ENCODE measurements at regions not wholly inside any gene's neighbourhood (a gene's known extent, or its start where the extent isn't known, plus 50 kb on each side); places are given as distances from the start of the nearest gene placed in this dataset.

GRCh38 chr7:84529480-84530205 is 335.1 kb upstream of the SEMA3A start:
- TF ChIP-seq, protein P1, sequence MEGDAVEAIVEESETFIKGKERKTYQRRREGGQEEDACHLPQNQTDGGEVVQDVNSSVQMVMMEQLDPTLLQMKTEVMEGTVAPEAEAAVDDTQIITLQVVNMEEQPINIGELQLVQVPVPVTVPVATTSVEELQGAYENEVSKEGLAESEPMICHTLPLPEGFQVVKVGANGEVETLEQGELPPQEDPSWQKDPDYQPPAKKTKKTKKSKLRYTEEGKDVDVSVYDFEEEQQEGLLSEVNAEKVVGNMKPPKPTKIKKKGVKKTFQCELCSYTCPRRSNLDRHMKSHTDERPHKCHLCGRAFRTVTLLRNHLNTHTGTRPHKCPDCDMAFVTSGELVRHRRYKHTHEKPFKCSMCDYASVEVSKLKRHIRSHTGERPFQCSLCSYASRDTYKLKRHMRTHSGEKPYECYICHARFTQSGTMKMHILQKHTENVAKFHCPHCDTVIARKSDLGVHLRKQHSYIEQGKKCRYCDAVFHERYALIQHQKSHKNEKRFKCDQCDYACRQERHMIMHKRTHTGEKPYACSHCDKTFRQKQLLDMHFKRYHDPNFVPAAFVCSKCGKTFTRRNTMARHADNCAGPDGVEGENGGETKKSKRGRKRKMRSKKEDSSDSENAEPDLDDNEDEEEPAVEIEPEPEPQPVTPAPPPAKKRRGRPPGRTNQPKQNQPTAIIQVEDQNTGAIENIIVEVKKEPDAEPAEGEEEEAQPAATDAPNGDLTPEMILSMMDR (IDR thresholded peaks at IDR 0.05), result no peak
- TF ChIP-seq, protein P2, sequence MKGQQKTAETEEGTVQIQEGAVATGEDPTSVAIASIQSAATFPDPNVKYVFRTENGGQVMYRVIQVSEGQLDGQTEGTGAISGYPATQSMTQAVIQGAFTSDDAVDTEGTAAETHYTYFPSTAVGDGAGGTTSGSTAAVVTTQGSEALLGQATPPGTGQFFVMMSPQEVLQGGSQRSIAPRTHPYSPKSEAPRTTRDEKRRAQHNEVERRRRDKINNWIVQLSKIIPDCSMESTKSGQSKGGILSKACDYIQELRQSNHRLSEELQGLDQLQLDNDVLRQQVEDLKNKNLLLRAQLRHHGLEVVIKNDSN (IDR thresholded peaks at IDR 0.05; ENCODE audit: borderline replicate concordance, low read depth), result no peak
- TF ChIP-seq EZH2phosphoT487 (IDR thresholded peaks at IDR 0.05; ENCODE audit: borderline replicate concordance, low read depth), result no peak
- TF ChIP-seq POLR2AphosphoS5 (IDR thresholded peaks at IDR 0.05; ENCODE audit: low read depth, low read length), result no peak
- TF ChIP-seq CHD2 (IDR thresholded peaks at IDR 0.05; ENCODE audit: low read length, partially characterized antibody), result no peak
- no peak for TF ChIP-seq TAF1 (IDR thresholded peaks at IDR 0.05; ENCODE audit: borderline replicate concordance, low read depth, low read length)
- no peak for TF ChIP-seq ELF1 (IDR thresholded peaks at IDR 0.05)
- no peak; the same call in 1 of the 2 replicates for TF ChIP-seq RCOR1 (IDR thresholded peaks at IDR 0.05; ENCODE audit: low read length)
- no peak for TF ChIP-seq JUND (IDR thresholded peaks at IDR 0.05)
- no peak for TF ChIP-seq FOXJ3 (CRISPR knock-in tag; IDR thresholded peaks at IDR 0.05)
- TF ChIP-seq PBX3 (IDR thresholded peaks at IDR 0.05), result peak; percentile 56; the same call in 1 of the 2 replicates
